TTC549 (cell line): ENCODE measurements at regions not wholly inside any gene's neighbourhood (a gene's known extent, or its start where the extent isn't known, plus 50 kb on each side); places are given as distances from the start of the nearest gene placed in this dataset.

Experiments
- FAIRE-seq: peaks from 2 replicates; lab custom pipeline; 2012; peaks lifted over from hg19 to GRCh38; lab: Jason Lieb, UNC

DNA sequence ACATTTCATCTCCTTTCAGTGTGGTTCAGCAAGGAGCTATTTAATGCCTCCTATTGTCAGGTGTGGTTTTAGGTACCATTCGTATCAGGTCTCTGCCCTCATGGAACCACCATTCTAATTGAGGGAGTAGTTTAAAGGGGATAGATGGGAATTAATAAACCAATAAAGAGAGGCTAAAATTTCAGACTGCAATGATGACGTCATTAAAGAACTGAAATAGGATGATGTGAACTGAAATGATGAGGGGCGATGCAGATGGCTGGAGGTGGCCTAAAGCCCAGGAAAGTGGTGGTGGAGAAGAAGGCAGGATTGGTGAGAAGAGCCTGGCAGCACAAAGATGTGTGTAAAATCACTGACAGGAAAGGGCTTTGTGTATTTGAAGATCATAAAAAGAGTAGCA is 148.9 kb upstream of the RBFOX1 start:
- no peak for FAIRE-seq

DNA sequence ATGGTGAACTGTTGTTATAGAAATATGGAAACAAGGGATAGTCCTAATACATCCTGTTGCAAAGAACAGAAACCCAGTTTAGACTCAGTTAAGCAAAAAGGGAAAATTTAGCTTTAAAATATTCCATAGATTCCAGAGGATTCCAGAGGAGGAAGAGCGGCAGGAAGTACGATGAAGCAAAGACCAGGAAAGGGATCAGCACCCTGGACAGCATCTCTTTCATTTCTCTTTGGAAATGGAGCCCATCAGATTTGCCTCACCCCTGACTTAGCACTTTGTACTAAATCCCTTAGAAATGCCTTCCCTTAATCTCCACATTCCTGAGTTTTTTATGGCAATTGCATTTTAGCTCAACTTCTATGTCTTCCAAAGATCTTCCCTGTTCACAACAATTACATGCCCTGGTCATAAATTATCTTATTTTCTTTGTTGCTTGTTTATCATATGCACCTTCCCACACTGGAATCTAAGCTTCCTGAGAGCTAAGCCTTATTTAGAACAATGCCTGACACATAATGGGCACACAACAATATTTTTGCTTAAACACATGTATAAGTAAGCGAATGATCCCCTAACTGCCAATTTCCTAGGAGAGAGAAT is 150.0 kb upstream of the RBFOX1 start:
- FAIRE-seq = no peak

DNA sequence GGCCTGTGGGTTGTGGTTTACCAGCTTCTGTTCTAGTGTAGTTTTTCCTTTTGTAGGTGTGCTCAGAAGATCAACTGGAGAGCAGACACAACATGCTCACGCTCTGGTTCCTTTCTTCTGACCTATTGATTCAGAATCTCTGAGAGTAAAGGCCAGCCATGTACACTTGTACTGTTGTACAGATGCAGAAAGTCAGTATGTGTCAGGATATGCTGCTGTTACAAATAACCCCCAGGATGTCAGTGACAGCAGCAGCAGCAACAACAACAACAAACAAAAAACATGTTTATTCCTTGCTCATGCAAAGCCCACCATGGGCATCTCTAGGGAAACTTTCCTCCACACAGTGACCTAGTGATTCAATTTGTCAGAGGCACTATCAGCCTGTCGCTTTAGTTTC is 154.8 kb upstream of the RBFOX1 start:
- FAIRE-seq = no peak

DNA sequence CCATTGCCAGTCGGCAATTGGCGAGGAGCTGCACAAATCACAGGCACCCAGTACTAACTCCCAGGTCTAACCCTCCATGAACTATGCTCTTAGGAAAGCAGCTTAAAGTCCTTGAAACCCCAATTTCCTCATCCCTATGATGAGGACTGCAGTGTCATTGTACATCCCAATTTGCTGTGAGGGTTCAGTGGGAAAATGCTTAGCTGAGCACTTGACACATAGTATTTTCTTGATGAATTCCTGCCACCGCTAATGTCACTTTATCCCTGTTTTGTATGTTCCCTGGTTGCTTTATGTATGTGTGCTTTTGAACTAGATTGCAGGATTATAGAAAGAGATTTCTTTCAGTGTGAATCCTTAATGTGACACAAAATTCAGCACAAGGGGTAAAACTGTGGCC is 161.5 kb upstream of the RBFOX1 start:
- no peak for FAIRE-seq

DNA sequence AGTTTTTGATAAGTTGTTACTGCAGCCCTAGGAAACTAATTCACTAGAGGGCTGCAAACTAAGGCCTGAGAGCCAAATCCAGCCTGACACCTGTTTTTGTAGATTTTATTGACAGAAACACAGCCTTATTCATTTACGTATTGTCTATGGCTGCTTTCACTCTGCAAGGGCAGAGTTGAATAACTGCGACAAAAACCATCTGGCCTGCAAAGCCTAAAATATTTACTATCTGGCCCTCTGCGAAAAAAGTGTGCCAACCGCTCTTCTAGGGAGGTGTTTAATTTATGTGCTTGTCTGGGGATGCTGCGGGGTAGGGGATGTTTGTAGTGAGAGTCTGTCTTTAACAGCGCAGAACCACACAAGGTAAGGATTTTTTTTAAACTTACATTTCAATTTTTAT is 165.0 kb upstream of the RBFOX1 start:
- no peak for FAIRE-seq

DNA sequence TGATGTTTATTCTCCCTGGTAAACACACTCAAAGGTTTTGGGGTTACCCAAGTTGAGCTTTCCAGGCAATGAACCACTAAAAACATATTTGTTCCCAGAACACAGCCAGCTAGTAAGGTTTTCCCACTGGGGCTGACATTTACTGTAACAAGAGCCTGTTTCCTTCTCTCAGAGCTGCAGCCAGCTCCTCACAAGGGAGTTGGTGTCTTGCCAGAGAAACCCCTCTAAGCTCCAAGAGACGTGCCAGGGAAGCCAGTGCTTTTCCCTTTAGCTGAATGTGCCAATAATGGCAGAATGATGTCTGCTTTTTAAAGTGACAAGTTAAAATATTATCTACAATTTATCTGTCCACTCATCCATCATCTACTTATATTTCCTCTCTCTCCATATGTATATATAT is 170.8 kb upstream of the RBFOX1 start:
- no peak for FAIRE-seq

DNA sequence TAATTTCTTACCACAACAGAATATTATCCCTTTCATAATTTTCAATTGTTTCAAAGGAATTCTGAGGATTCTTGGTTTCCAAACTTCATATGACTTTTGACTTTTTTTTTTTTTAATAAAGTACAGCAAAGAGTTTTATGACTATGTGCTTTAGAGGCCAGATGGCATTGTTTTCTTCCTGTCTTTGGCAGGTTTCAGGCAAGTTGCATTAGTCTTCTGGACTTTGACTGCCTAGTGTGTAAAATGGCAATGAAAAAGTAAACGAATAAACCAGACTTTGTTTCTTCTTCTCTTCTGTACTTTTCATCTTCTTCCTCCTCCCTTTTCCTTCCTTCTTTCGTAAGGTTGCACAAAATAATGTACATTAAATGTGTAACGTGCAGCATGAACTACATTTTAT is 172.6 kb upstream of the RBFOX1 start:
- no peak for FAIRE-seq

DNA sequence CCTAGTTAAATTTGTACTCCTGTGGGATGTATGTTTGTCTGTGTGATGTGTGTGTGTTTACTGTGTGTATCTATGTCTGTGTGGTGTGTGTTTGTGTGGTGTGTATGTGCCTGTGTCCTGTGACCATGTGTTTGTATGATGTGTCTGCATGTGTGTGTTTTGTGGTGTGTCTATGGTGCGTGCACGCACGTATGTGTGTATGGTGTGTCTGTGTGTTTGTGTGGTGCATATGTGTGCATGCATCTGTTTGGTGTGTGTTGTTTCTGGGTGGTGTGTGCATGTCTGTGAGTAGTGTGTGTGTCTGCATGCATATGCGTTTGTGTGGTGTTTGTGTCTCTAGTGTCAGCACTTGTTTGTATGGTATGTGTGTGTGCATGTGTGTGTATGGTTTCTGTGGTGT is 174.2 kb upstream of the RBFOX1 start:
- FAIRE-seq = no peak

DNA sequence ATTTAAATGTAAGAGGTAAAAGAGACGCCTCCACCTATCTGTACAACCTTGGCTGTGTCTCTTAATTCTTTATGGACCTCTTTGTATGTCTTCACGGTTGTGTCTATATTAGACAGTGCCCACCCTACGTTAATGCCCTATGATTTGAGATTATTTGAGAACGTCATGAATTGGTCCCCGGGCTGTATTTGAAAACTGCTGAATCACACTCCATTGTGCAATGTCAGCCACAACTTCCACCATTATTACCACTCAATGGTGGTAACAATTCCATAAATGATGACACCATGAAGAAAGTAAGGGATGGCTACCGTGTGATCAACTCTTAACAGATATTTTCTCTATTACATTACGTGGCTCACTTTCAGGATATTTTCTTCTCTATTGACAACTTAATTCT is 182.4 kb upstream of the RBFOX1 start:
- FAIRE-seq = no peak

DNA sequence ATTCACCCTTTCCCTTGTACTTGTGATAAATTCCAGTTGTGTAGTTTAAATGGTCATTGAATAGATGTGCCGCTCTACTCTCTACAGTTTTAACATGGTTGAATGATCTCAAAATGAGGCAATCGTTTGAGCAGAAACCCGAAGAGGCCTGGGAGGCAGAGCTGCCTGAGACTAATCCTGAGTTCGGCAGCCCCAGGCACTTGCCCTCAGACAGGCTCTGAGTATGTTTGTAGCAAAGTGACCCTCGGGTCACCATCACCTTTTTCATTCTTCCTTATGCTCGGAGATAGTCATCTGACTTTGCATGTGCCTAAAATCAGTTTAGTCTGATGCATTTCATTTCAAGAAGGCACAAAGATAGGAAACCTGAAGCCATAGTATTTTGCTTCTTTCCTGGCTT is 184.0 kb upstream of the RBFOX1 start:
- no peak for FAIRE-seq

DNA sequence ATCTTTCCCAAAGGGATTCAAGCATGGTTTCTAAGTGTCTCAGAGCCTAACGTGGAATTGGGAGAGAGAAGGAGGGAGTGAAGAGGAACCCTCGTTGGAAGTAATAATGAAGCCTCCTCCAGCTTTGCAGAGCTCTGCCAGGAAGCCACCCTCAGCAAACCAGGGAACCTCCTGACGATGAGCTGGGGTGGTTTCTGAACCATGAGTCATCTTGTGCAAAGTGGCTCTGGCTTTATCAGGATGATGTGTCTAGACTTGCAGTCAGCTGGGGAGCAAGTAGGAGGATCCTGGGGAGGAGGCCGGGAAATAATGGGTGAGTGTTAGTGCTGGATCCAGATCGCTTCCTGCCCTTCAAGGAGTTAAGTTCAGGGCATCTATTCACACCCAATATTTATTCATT is 191.7 kb upstream of the RBFOX1 start:
- no peak for FAIRE-seq

DNA sequence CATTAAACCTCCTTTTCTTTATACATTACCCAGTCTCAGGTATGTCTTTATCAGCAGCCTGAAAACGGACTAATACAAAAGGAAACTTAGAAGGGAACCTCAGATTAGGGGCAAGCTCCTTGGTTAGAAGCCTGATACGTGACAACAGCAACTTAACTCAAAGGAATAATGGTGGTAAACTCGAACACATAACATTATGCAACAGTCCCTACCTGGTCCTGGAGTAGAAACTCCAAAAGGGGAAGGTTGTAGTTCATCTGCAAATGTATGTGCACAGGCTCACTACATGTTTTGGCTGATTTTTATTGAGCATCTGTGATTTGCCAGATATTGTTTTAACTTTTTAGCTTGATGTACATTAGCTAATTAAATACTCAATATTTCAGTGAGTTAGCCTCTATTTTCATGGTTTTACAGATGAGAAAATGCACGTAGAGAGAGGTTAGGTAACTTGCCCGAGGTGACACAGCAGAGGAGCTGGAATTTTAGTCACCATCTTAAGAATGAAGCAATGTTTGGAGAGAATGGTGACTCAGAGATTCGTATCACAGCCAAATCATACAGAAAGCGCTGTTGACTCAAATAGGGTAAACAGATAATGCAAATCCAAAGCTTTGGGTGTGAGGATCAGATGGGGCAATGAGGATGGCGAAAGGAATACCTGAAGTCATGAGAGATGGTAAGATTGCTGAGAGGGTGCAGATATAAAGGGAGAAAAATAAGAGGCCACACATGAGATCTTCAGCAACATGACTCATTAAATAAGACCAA is 194.9 kb upstream of the RBFOX1 start:
- FAIRE-seq = no peak

DNA sequence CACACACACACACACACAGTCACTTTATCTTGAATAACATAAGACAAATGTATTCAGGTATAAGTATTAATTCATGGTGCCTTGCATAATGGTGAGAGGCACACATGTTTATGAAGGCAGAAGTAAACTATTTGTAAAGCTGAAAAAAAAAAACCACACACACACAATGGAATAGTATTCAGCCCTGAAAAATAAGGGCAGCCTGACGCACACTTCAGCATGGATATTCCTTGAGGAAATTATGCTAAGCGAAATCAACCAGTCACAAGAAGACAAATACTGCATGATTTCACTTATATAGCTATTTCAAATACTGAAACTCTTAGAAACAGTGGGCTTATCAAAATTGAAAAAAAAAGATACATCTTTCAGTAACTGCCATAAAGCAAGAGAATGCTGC is 200.2 kb upstream of the RBFOX1 start:
- FAIRE-seq = no peak

DNA sequence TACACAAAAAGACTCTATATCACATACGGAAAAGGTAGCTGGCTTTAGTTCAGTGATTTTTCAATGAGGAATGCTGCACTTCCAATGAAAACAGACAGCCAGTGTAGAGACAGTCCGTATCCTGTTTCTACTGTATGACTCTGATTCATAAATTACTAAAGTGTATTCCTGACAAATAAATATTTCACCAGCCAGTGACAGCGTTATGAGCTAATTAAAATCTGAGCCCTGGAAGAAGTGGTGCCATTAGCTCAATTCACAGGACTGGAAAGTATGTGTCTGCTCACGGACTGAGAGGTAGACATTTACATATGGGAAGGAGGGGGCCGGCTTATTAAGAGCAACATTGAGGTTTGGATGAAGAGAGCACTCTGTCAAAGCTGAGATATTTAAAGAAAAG is 207.9 kb upstream of the RBFOX1 start:
- FAIRE-seq = no peak

DNA sequence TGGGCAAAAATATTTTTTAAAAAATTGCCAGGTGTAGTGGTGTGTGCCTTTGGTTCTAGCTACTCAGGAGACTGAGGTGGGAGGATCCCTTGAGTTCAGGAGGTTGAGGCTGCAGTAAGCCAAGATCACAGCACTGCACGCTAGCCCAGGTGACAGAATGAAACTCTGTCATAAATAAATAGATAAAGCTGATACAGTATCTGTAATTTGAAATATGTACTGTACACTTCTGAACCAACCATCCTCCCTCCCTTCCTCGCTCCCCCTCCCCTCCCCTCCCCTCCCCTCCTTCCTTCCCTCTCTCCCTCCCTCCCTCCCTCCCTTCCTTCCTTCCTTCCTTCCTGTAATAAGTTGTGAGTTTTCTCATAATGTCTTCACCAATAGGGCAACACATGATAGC is 208.4 kb upstream of the RBFOX1 start:
- no peak for FAIRE-seq

DNA sequence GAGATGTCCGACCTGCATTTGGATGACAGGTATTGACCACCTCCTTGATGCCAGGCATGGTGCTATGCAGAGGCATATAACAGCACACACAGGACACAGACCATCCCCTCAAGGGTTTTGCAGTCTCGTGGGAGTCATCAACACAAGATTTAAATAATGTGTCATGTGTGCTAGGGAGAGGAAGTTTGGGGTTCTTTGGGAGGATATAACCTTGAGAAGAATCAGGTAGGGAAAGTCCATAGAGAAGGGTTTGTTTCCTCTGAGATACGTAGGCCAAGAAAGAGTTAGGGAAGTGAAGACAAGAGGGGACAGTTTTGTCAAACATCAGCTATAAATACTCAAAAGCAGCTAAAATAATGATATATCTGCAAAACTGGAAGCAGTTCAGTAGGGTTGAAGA is 215.9 kb upstream of the RBFOX1 start:
- FAIRE-seq = no peak

DNA sequence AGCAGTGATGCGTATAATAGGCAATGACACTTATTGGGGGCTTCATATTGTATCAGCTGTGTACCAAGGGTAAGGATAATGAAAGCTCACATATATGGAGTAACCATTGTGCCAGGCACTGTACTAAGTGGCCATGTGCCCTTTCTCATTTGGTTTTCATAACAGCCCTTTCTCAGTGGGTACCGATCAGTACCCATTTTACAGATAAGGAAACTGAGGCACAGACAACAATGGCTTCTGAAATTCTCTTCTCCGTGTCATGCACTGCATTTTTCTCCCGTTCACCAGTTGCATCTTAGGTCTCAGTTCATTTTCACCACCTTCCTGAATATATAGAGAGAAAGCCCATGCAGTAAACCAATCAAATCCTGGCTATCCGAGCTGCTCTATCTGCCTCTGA is 216.7 kb upstream of the RBFOX1 start:
- no peak for FAIRE-seq

DNA sequence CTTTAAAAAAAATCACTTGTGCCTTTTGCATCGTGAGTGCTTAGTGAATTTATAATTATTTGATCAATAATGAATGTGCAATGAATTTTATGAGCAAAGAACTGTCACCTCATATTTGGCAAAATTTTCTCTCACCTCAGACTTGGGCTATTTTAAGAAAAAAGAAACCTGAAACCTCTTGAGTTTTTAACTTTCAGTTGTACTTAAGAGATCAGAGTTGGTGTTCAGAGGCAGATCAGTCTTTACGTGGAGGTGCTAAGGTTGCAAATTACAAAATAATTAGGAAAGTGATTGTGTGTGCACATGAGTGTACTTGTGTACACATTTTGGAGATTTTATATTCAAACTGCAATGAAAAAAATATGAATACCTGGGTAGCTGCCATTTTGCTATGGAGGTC is 218.7 kb upstream of the RBFOX1 start:
- FAIRE-seq = no peak

DNA sequence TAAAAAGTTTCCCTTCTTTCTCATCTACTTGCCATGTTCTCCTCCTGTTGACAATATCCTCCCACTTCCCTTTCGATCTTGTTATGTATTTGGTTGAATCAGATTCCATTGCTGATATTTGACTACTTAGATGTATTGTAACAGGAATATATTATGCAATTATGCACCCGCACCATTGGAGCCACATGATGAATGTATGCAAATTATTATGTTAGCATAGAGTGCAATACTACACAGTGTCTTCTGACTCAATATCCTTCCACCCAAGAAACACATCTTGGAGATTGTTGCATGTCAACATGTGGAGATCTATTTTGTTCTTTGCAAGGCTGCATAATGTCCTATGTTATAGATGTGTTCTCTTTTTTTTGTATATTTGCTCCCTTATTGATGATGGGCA is 219.2 kb upstream of the RBFOX1 start:
- FAIRE-seq = no peak

DNA sequence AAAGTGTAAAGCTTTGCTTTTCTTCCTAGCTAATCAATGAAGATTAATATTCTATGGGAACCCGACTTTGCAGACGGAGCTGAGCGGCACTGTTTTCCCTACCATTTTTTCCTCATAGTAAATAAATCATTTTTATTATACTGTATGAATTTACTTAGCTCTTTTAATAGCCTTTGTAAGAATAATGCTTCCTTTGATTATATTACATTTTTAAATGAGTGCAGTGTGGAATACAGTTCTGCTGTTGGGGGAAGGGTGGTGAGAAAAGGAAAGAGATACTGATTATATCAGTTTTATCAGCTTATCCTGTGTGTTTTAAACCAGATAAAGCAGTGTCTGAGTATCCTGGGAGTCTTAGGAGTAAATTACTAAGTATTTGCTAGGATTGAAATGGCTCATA is 221.4 kb upstream of the RBFOX1 start:
- no peak for FAIRE-seq

DNA sequence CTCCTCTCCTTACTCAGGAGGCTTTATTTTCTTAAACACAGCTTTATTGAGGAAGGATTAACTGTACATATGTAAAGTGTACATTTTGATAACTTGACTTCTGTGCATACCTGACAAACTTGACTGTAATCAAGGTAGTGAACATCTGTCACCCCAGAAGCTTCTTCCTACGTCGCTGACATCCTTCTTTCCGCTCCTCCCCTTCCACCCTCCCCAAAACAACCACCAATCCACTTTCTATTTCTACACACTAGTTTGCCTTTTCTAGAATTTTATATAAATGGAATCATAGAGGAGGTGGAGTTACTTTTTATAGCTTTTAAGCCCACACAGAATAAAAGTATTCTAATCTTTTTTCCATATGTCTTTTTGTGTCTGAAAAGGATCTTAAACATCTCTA is 225.2 kb upstream of the RBFOX1 start:
- FAIRE-seq = no peak

DNA sequence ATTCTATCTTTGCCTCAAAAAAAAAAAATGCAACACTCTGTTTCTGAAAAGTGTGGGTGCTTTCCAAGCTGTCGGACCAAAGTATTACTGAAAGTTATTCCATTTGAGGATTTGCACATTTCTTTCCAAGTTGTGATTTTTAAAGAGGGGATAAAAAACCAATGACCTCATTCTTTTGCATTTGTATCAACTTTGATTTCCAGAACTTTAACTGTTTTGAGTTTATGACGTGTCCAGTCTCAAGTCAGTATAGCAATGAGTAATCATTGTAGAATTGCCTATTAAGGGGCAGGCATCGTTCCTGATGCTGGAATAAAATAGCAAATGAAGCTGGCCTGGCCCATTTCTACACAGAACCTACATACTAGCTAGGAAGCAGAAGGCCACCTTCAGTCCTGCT is 229.6 kb upstream of the RBFOX1 start:
- no peak for FAIRE-seq

DNA sequence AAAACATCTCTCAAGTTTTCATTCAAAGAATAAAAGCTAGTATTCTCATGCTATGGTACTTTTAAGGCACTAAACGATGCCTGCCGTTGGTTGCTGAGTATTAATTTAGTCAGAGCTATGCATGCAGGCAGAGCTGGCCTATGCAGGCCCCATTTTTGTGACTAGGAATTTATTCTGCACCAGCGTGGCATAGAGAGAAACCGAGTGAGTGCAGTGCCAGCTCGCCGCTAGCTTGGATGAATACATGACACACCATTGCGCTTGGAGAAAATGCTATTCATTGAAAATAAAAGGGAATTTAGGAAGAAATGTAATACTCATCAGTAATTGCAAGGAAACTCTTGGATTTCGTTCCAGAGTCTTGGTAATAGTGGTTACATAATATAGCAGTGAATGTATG is 231.6 kb upstream of the RBFOX1 start:
- FAIRE-seq = no peak

DNA sequence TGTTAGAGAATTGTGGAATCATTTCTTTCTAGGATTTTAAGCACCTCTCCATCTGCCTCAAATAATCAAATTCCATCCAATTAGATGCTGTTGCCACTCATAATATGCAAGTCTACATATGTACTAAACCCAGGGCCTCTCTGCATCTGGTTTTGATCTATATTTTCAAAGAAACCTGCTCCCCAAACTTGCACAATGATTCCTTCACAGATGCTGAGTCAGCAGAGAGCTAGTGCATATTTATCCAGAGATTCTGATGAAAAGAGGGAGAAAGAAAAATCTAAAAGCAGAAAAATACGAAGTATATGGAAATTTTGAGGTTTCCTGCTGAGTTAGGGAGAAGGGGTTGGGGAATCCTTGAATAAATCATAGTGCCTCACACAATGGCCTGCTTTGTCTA is 235.1 kb upstream of the RBFOX1 start:
- FAIRE-seq = no peak

DNA sequence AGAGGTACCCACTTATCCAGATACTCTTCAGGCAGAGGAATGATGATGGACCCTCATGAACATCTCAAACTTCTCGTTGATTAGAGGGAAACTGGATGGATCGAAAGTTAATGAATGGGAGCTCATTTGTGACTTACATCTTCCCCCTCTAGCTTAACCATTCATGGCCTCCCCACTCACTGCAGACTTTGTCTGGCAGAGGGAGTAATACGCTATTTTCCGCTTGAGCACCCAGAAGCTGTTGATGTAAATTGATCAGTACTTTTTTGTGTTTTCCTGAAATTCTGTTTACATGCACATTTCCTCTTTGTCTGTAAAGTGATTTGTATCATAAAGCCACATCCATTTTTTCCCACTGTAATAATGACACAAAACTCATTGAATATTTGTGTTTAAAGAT is 239.1 kb upstream of the RBFOX1 start:
- no peak for FAIRE-seq
